ENCODE measurements at regions not wholly inside any gene's neighbourhood (a gene's known extent, or its start where the extent isn't known, plus 50 kb on each side); places are given as distances from the start of the nearest gene placed in this dataset.

DNA sequence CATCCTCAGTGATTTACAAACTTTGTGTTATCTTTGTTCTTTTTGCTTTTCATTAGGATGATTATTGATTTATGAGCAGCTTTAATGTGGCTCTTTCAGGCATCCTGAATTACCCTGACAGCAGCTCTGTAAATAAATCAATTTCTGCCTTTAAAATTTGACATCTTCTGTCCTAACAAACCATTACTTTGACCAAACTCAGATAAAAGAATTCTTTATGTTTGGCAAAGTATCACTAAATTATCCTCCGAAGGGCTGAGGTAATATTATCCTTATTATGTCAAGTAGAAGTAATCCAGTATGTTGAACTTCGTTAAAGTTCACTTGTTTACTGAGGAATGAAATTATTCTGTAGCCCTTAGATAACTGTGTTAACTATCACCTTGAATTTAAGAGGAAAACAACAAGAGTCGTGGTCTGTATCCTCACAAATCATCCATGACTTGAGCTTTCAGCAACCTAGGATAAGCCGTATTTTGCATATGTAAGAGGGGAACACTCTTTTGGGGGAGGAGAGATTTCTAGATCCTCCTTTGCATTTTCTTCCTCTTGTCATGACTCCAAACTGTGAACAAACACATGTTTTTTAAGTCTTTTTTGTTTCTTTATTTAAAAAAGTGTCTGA, 173.2 kb upstream of the STAC start:
- no peaks in the 10 kb centered on the region for H3K4me1 Mint-ChIP-seq (ENCODE audit: unreplicated experiment)
- TF ChIP-seq, protein P1, sequence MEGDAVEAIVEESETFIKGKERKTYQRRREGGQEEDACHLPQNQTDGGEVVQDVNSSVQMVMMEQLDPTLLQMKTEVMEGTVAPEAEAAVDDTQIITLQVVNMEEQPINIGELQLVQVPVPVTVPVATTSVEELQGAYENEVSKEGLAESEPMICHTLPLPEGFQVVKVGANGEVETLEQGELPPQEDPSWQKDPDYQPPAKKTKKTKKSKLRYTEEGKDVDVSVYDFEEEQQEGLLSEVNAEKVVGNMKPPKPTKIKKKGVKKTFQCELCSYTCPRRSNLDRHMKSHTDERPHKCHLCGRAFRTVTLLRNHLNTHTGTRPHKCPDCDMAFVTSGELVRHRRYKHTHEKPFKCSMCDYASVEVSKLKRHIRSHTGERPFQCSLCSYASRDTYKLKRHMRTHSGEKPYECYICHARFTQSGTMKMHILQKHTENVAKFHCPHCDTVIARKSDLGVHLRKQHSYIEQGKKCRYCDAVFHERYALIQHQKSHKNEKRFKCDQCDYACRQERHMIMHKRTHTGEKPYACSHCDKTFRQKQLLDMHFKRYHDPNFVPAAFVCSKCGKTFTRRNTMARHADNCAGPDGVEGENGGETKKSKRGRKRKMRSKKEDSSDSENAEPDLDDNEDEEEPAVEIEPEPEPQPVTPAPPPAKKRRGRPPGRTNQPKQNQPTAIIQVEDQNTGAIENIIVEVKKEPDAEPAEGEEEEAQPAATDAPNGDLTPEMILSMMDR (IDR thresholded peaks at IDR 0.05): no peak
- no peak for DNase-seq (ENCODE audit: extremely low spot score, unreplicated experiment)
- peaks cover 20% of the 10 kb centered on the region for H3K27me3 Mint-ChIP-seq (ENCODE audit: unreplicated experiment)
- H3K9me3 Mint-ChIP-seq (ENCODE audit: unreplicated experiment): no peaks in the 10 kb centered on the region
- H3K36me3 Mint-ChIP-seq (ENCODE audit: unreplicated experiment): no peaks in the 10 kb centered on the region
- no peak overlapping the region for H3K27ac Mint-ChIP-seq (ENCODE audit: unreplicated experiment)
- no peak overlapping the region for H3K4me3 Mint-ChIP-seq (ENCODE audit: unreplicated experiment)

- Mint-ChIP-seq H3K9me3 (ENCODE audit: unreplicated experiment) (no peaks in the 10 kb centered on the region), H3K4me1 (ENCODE audit: unreplicated experiment) (no peaks in the 10 kb centered on the region), H3K27me3 (ENCODE audit: unreplicated experiment) (peaks cover 16% of the 10 kb centered on the region), H3K36me3 (ENCODE audit: unreplicated experiment) (no peaks in the 10 kb centered on the region), H3K27ac (ENCODE audit: unreplicated experiment) (no peak overlapping the region), H3K4me3 (ENCODE audit: unreplicated experiment) (no peak overlapping the region)
- no peak for DNase-seq (ENCODE audit: extremely low spot score, unreplicated experiment)
- TF ChIP-seq, protein P1 (IDR thresholded peaks at IDR 0.05): no peak
Measured at GRCh38 chr3:36210840-36211651, 169.3 kb upstream of the STAC start.

- Mint-ChIP-seq H3K4me1 (ENCODE audit: unreplicated experiment) (no peaks in the 10 kb centered on the region), H3K9me3 (ENCODE audit: unreplicated experiment) (no peaks in the 10 kb centered on the region), H3K27me3 (ENCODE audit: unreplicated experiment) (peaks cover 11% of the 10 kb centered on the region), H3K27ac (ENCODE audit: unreplicated experiment) (no peak overlapping the region), H3K4me3 (ENCODE audit: unreplicated experiment) (no peak overlapping the region), H3K36me3 (ENCODE audit: unreplicated experiment) (no peaks in the 10 kb centered on the region)
- TF ChIP-seq, protein P1 (IDR thresholded peaks at IDR 0.05): no peak
- no peak for DNase-seq (ENCODE audit: extremely low spot score, unreplicated experiment)
Measured at GRCh38 chr3:36211652-36211999, 168.7 kb upstream of the STAC start.

GRCh38 chr3:36212251-36212650, 168.1 kb upstream of the STAC start:
- DNase-seq (ENCODE audit: extremely low spot score, unreplicated experiment): no peak
- Mint-ChIP-seq H3K4me3 (ENCODE audit: unreplicated experiment) (no peak overlapping the region), H3K36me3 (ENCODE audit: unreplicated experiment) (no peaks in the 10 kb centered on the region), H3K27me3 (ENCODE audit: unreplicated experiment) (peaks cover 8% of the 10 kb centered on the region), H3K9me3 (ENCODE audit: unreplicated experiment) (no peaks in the 10 kb centered on the region), H3K27ac (ENCODE audit: unreplicated experiment) (no peak overlapping the region), H3K4me1 (ENCODE audit: unreplicated experiment) (no peaks in the 10 kb centered on the region)
- TF ChIP-seq, protein P1 (IDR thresholded peaks at IDR 0.05): no peak

- H3K4me1 Mint-ChIP-seq (ENCODE audit: unreplicated experiment): peaks cover under 1% of the 10 kb centered on the region
- H3K27me3 Mint-ChIP-seq (ENCODE audit: unreplicated experiment): peaks cover 4% of the 10 kb centered on the region
- H3K36me3 Mint-ChIP-seq (ENCODE audit: unreplicated experiment): no peaks in the 10 kb centered on the region
- no peak overlapping the region for H3K27ac Mint-ChIP-seq (ENCODE audit: unreplicated experiment)
- DNase-seq (ENCODE audit: extremely low spot score, unreplicated experiment): no peak
- H3K9me3 Mint-ChIP-seq (ENCODE audit: unreplicated experiment): no peaks in the 10 kb centered on the region
- TF ChIP-seq, protein P1 (IDR thresholded peaks at IDR 0.05): no peak
- H3K4me3 Mint-ChIP-seq (ENCODE audit: unreplicated experiment): no peak overlapping the region
Measured at GRCh38 chr3:36214460-36214859, 165.8 kb upstream of the STAC start.
